Right hindlimb (tissue), 1 donor: ENCODE measurements at regions not wholly inside any gene's neighbourhood (a gene's known extent, or its start where the extent isn't known, plus 50 kb on each side); places are given as distances from the start of the nearest gene placed in this dataset.
"Not testable (repeated sequence)": the region's sequence is repeated elsewhere in the genome, so short reads cannot be mapped to it uniquely, and the experiment has no call there.

Source experiments
- DNase-seq: peaks from one replicate; pipeline ENCODE4 v3.0.0-alpha.2; 2018

DNA sequence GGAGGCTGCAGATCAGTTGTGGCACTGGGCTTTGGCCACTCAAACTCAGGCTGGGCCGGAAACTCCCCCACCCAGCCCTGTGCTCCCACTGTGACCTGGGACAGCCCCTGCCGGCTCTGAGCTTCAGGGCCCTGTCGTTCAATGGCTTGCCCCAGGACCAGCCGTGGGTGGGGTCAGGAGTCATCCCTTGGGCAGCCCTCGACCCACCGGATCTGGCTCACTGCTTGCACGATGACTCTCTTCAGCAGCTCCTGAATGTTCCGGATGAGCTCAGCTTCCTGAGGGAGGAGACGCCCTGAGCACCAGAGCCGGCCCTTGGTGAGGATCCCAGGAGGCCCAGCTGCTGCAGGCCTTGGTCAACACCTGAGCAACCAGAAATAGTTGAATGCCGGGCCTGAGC, 1544.2 kb upstream of the USP9Y start:
- DNase-seq, result not testable (repeated sequence)

GRCh38 chrY:11177033-11177432, 1524.0 kb upstream of the USP9Y start:
- not testable (repeated sequence) for DNase-seq

- not testable (repeated sequence) for DNase-seq
Measured at GRCh38 chrY:11201133-11201532, 1499.9 kb upstream of the USP9Y start.

- DNase-seq, result not testable (repeated sequence)
Measured at GRCh38 chrY:11214851-11215250, 1486.2 kb upstream of the USP9Y start.
